ENCODE measurements at regions not wholly inside any gene's neighbourhood (a gene's known extent, or its start where the extent isn't known, plus 50 kb on each side); places are given as distances from the start of the nearest gene placed in this dataset.

GRCh38 chr6:40874495-40874894 is 164.5 kb downstream of the UNC5CL start:
- BruUV-seq (replicated peaks): no TSS peak
- Histone ChIP-seq H3K4me3 (no peak overlapping the region), H3K27ac (ENCODE audit: extremely low read depth, low read depth, low read length) (no peak overlapping the region), H2AFZ (ENCODE audit: low read depth, low read length) (no peak overlapping the region), H3K9me3 (replicated peaks; ENCODE audit: control insufficient read depth, insufficient read depth, low read depth, low read length) (no peaks in the 10 kb centered on the region), H3K79me2 (ENCODE audit: control insufficient read depth, insufficient read depth, low read length) (no peaks in the 10 kb centered on the region), H3K9me1 (ENCODE audit: control insufficient read depth, insufficient read depth, low read length) (no peaks in the 10 kb centered on the region), H3K4me2 (ENCODE audit: insufficient read depth, low read length) (no peak overlapping the region), H3K9ac (ENCODE audit: insufficient read depth in 1 of 2, low read depth in 2 of 2, low read length in 2 of 2) (no peak overlapping the region), H3K4me1 (replicated peaks in 1 of 2; ENCODE audit: control insufficient read depth in 2 of 2, insufficient read depth in 2 of 2, low read length in 2 of 2) (no peaks in the 10 kb centered on the region), H3K36me3 (ENCODE audit: control insufficient read depth, insufficient read depth, low read length) (no peaks in the 10 kb centered on the region), H4K20me1 (replicated peaks; ENCODE audit: control insufficient read depth, insufficient read depth, low read length) (0 out of 2 replicates have a peak, but pooled peaks cover 4% of the 10 kb centered on the region), H3K27me3 (ENCODE audit: control insufficient read depth in 2 of 2, insufficient read depth in 2 of 2, low read length in 2 of 2) (peaks cover 3 to 10% of the 10 kb centered on the region in 2 experiments; a peak in 3 of 5 replicates)
- intact Hi-C loops (cut with micrococcal nuclease): no loop called here
- ChIA-PET CTCF (ENCODE audit: low intra/inter-chr PET ratio) (no interaction called here), POLR2A (interaction anchor here (0.7 kb wide), 1 partner anchor 445 kb away, joined by 3 read pairs; no protein-coding TSS in a partner anchor)
- DNase-seq (ENCODE audit: extremely low read depth in 1 of 4, low spot score in 3 of 4) (peak in 1 of 4 experiments; percentile 21), ATAC-seq (peak; percentile 84), FAIRE-seq (peak; percentile 68)
- in situ Hi-C loops (cut with MboI): no loop called here
- WGBS (ENCODE audit: insufficient coverage, low coverage, missing lambda C conversion rate): 0% methylated on average over 4 of the region's 4 CpGs
- TF ChIP-seq E2F3 (CRISPR knock-in tag; IDR thresholded peaks at IDR 0.05) (no peak), GATAD2A (IDR thresholded peaks at IDR 0.05) (no peak), E2F4 (CRISPR knock-in tag; IDR thresholded peaks at IDR 0.05; ENCODE audit: low read depth) (no peak), ZNF143 (CRISPR knock-in tag; IDR thresholded peaks at IDR 0.05) (no peak), POLR2G (IDR thresholded peaks at IDR 0.05; ENCODE audit: low read depth, low read length) (no peak), CTCF (IDR thresholded peaks at IDR 0.05 in 2 of 3, conservative IDR thresholded peaks at IDR 0.05 in 1 of 3; ENCODE audit: insufficient read depth in 2 of 3, low read depth in 1 of 3, low read length in 3 of 3) (peak; percentile 32 to 48 (median 35); a peak in 3 of 6 replicates), MTA2 (IDR thresholded peaks at IDR 0.05; ENCODE audit: low read depth) (no peak), HEY1 (CRISPR knock-in tag; IDR thresholded peaks at IDR 0.05; ENCODE audit: borderline replicate concordance) (no peak), MITF (IDR thresholded peaks at IDR 0.05) (no peak), THRA (IDR thresholded peaks at IDR 0.05) (no peak), PBX2 (CRISPR knock-in tag; IDR thresholded peaks at IDR 0.05; ENCODE audit: low read depth) (no peak), PBX2 (tag; conservative IDR thresholded peaks at IDR 0.05; ENCODE audit: low read depth) (no peak)
